H7 (cell line): ENCODE measurements at regions not wholly inside any gene's neighbourhood (a gene's known extent, or its start where the extent isn't known, plus 50 kb on each side); places are given as distances from the start of the nearest gene placed in this dataset.
"Not testable (repeated sequence)": the region's sequence is repeated elsewhere in the genome, so short reads cannot be mapped to it uniquely, and the experiment has no call there.

Experiments
- DNase-seq: peaks from one replicate; pipeline ENCODE4 v3.0.0; 2012
- H3K27me3 ChIP-seq: 2 replicates; pipeline ENCODE4 v1.6.0; 2011; ENCODE audit warnings: mild to moderate bottlenecking, low read length; ENCODE audit not compliant: control insufficient read depth, insufficient read depth
- H3K36me3 ChIP-seq: replicated peaks from 2 replicates; pipeline ENCODE4 v1.5.1; 2011; ENCODE audit warnings: low read length; ENCODE audit not compliant: control insufficient read depth, insufficient read depth
- H3K4me3 ChIP-seq: 2 replicates; pipeline ENCODE4 v1.5.1; 2011; ENCODE audit warnings: low read depth, mild to moderate bottlenecking, control low read depth, low read length, moderate library complexity; ENCODE audit not compliant: insufficient read depth

GRCh38 chr6:144952456-144953240 is 667.5 kb downstream of the UTRN start:
- DNase-seq = no peak
- no peaks in the 10 kb centered on the region for H3K27me3 ChIP-seq
- H3K36me3 ChIP-seq = no peaks in the 10 kb centered on the region
- no peak overlapping the region for H3K4me3 ChIP-seq

DNA sequence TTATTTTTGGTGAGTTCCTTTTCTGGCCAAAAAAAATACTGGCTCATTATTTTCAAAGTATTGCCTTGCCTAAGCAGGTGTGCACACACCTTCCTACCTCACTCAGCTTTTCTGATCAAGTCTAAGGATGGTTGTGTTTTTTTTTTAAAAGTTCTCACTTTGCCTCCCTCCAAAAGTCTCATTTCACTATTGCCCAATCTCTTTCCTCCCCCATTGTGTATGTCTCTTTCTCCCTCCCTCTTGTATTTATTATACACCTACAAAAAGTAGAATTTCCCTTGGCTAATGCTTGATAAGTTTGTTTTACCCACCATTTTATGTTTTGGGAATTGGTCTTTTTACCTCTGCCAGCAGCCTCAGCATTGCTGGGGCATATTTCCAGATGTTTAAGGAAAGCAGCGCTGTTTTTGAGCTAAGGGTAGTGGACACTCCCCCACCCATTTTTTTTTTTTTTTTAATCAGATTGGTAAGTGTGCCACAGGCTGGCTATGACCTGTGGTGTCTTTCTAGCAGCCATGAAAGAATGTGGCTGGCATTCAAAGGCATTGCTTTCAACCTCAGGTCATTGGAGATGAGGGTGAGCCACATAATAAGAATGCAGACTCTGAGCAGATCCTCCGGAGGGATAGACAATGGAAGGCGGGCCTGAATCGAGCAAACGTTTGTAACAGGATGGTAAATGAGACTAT is 668.6 kb downstream of the UTRN start:
- no peak overlapping the region for H3K4me3 ChIP-seq
- no peaks in the 10 kb centered on the region for H3K27me3 ChIP-seq
- DNase-seq = no peak
- no peaks in the 10 kb centered on the region for H3K36me3 ChIP-seq

DNA sequence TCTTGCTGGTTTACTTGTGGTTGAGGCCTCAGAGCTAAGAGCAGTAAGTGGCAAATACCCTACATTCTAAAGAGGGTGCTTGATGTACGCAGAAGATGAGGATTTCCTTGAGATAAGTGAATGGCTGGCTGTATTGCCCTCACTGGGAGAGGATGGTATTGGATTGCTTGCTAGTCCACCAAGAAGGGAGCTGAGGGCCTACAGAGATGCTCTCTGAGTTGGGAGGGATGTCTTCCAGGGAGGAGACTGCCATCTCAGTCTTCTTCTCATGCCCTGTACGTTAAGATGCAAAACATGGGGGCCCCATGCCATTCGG is 669.1 kb downstream of the UTRN start:
- H3K4me3 ChIP-seq = no peak overlapping the region
- no peak for DNase-seq
- H3K36me3 ChIP-seq = no peaks in the 10 kb centered on the region
- no peaks in the 10 kb centered on the region for H3K27me3 ChIP-seq

DNA sequence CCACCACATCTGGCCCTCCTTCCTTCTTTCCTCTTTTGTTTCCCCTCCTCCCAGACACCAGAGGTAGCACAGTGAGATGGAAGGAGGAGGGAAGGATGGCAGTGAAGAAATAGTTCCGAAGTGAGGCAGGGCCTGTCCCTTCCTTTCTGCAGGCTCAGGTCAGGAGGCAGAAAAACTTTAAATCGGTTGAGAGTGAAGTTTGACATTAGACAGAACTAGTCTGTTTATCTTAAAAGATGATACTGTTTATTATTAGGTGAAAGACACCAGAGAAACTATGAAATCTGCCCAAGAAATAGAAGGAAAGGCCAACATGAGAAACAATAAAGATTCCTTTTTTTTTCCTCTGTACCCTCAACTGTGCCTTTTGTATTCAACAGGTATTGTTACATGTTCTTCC is 670.3 kb downstream of the UTRN start:
- no peak for DNase-seq
- Histone ChIP-seq H3K36me3 (no peaks in the 10 kb centered on the region), H3K27me3 (no peaks in the 10 kb centered on the region), H3K4me3 (no peak overlapping the region)

GRCh38 chr6:144955859-144956258 is 670.7 kb downstream of the UTRN start:
- Histone ChIP-seq H3K4me3 (no peak overlapping the region), H3K36me3 (no peaks in the 10 kb centered on the region), H3K27me3 (no peaks in the 10 kb centered on the region)
- no peak for DNase-seq

DNA sequence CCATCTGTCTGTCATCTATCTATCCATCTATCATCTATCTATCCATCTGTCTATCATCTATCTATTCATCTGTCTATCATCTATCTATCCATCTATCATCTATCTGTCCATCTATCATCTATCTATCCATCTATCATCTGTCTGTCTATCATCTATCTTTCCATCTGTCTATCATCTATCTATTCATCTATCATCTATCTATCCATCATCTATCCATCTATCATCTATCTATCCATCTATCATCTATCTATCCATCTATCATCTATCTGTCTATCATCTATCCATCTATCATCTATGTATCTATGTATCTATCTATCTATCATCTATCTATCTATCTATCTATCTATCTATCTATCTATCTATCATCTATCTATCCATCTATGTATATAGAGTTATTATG is 671.6 kb downstream of the UTRN start:
- DNase-seq, H3K4me3 ChIP-seq, H3K27me3 ChIP-seq, H3K36me3 ChIP-seq: not testable (repeated sequence)

GRCh38 chr6:144957236-144957937 is 672.3 kb downstream of the UTRN start:
- no peak for DNase-seq
- no peaks in the 10 kb centered on the region for H3K36me3 ChIP-seq
- H3K27me3 ChIP-seq = no peaks in the 10 kb centered on the region
- H3K4me3 ChIP-seq = no peak overlapping the region

GRCh38 chr6:144969154-144969553 is 684.0 kb downstream of the UTRN start:
- Histone ChIP-seq H3K27me3 (no peaks in the 10 kb centered on the region), H3K36me3 (no peaks in the 10 kb centered on the region), H3K4me3 (no peak overlapping the region)
- DNase-seq = no peak

- no peaks in the 10 kb centered on the region for H3K36me3 ChIP-seq
- DNase-seq = no peak
- no peak overlapping the region for H3K4me3 ChIP-seq
- H3K27me3 ChIP-seq = no peaks in the 10 kb centered on the region
Observed at GRCh38 chr6:144969602-144970272, 684.6 kb downstream of the UTRN start.

GRCh38 chr6:144977250-144977864 is 692.2 kb downstream of the UTRN start:
- not testable (repeated sequence) for H3K4me3 ChIP-seq, H3K27me3 ChIP-seq, H3K36me3 ChIP-seq
- DNase-seq = peak; percentile 7

- H3K36me3 ChIP-seq = no peaks in the 10 kb centered on the region
- no peaks in the 10 kb centered on the region for H3K27me3 ChIP-seq
- DNase-seq = no peak
- H3K4me3 ChIP-seq = no peak overlapping the region
Observed at GRCh38 chr6:144978208-144978607, 693.1 kb downstream of the UTRN start.

DNA sequence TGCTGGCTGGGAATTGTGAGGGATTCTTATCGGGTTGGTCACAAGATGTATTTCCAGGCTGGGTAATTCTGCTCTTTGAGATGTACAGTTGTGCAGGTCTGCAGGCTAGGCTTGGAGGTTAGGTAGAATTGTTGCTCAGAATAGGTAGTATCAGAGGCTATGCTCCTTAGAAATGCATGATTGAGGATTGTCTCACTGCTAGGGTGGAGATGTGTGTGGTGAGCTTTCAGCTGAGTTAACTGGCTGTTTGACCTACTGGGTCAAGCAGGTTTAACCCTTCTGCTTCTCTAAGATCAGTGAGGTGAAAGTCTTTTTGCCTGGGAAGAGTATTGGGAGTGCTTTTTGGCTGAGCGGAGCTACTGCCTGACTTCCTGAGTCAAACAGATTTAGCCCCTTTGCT is 701.1 kb downstream of the UTRN start:
- Histone ChIP-seq H3K4me3 (no peak overlapping the region), H3K27me3 (no peaks in the 10 kb centered on the region), H3K36me3 (no peaks in the 10 kb centered on the region)
- no peak for DNase-seq

DNA sequence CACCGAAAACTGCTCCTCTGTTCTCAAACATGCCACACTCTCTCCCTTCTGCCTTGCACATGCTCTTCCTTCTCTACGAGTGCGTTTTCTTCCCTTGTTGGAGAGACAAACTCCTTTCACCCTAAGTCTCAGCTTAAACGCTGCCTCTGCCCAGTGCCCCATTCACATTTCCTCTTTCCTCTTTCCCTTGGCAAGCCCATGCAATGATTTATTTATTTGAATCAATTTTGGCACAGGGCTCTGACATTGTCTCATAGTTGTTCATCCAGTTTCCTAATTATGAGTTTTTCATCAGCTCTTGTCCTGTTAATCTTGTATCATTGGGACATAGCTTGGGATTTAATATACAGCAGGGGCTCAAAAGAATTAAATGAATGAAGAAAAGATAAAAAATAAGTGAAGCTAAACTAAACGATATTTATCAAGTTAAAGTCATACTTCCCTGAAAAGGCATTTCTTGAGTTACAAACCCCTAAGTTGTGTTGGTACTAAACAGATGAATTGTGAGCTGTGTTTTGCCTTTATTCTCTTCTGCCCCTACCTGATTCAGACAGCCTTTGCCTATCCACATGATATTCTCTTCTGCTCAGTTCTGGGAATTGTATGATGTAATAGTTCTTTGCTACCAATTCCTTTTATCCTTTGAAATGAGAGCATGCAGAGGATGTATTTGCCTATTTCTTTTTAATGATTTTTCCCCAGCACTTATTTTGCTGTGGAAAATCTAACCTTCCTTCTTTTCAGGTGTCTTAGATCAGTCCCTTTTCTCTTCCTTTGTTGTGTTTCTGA is 704.4 kb downstream of the UTRN start:
- Histone ChIP-seq H3K36me3 (no peaks in the 10 kb centered on the region), H3K27me3 (no peaks in the 10 kb centered on the region), H3K4me3 (no peak overlapping the region)
- no peak for DNase-seq

GRCh38 chr6:144990784-144991183 is 705.6 kb downstream of the UTRN start:
- Histone ChIP-seq H3K36me3 (no peaks in the 10 kb centered on the region), H3K4me3 (no peak overlapping the region), H3K27me3 (no peaks in the 10 kb centered on the region)
- DNase-seq = no peak
